MCF 10A (cell line): ENCODE measurements at regions not wholly inside any gene's neighbourhood (a gene's known extent, or its start where the extent isn't known, plus 50 kb on each side); places are given as distances from the start of the nearest gene placed in this dataset.

ENCODE experiments used
- BruUV-seq: library from RNA; stranded (reverse); fragments of 400-500 nt; replicated peaks from 2 replicates; lab custom pipeline; 2021; lab: Mats Ljungman, UMichigan
- CTCF ChIA-PET: fragments of 300-600 bp; sonication (Branson Sonifier 250); formaldehyde crosslinking; extraction: SDS; loops from one replicate; lab custom pipeline; 2021; ENCODE audit warnings: antibody characterized with exemption, inconsistent platforms; lab: Yijun Ruan, JAX
- POLR2A ChIA-PET: fragments of 300-600, 350-650 bp; sonication (Branson Sonifier 250); formaldehyde crosslinking; extraction: SDS; loops from one replicate; lab custom pipeline; 2020; ENCODE audit warnings: antibody characterized with exemption, inconsistent platforms; lab: Yijun Ruan, JAX
- DNase-seq: peaks from one replicate; pipeline ENCODE4 v3.0.0-alpha.2; 2018; ENCODE audit not compliant: unreplicated experiment
- H3K27ac Mint-ChIP-seq: one replicate; pipeline ENCODE4 v1.8.0; 2022; ENCODE audit warnings: mild to moderate bottlenecking, low read depth, mixed read lengths; ENCODE audit not compliant: unreplicated experiment
- H3K27me3 Mint-ChIP-seq: one replicate; pipeline ENCODE4 v1.8.0; 2022; ENCODE audit warnings: mixed read lengths; ENCODE audit not compliant: insufficient read depth, unreplicated experiment
- H3K36me3 Mint-ChIP-seq: one replicate; pipeline ENCODE4 v1.8.0; 2022; ENCODE audit warnings: mild to moderate bottlenecking, moderate library complexity, mixed read lengths; ENCODE audit not compliant: insufficient read depth, unreplicated experiment
- H3K4me1 Mint-ChIP-seq: one replicate; pipeline ENCODE4 v1.8.0; 2022; ENCODE audit warnings: mixed read lengths; ENCODE audit not compliant: insufficient read depth, unreplicated experiment
- H3K4me3 Mint-ChIP-seq: one replicate; pipeline ENCODE4 v1.8.0; 2022; ENCODE audit warnings: mild to moderate bottlenecking, moderate library complexity, mixed read lengths; ENCODE audit not compliant: unreplicated experiment
- H3K9me3 Mint-ChIP-seq: one replicate; pipeline ENCODE4 v1.8.0; 2022; ENCODE audit warnings: mixed read lengths; ENCODE audit not compliant: unreplicated experiment
- intact Hi-C: fragments of 100-400 bp; cut with micrococcal nuclease; formaldehyde crosslinking; loops from 2 replicates; pipeline ENCODE4 v1.14.1; 2022
- TF ChIP-seq, protein P1 (sequence below): fragments of 200-600 bp; IDR thresholded peaks from one replicate; pipeline ENCODE4 v1.8.0; 2022; ENCODE audit warnings: antibody characterized with exemption, mild to moderate bottlenecking; ENCODE audit not compliant: unreplicated experiment

DNA sequence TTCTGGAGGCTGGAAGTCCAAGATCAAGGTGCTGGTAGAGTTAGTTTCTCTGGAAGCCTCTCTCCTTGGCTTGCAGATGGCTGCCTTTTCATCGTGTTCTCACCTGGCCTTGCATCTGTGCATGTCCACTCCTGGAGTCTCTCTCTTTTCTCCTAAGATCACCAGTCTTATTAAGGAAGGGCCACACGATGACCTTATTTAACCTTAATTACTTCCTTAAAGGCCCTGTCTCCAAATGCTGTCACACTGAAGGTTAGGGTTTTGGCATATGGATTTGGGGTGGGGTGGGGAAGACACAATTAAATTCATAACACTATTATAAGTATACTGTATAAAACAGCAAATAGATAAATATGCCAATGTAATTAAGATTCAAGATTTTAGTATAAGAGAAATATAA, 402.4 kb upstream of the HS6ST1 start:
- ChIA-PET CTCF (no interaction called here), POLR2A (no interaction called here)
- no peak for DNase-seq
- intact Hi-C loops, result no loop called here
- Mint-ChIP-seq H3K4me3 (no peak overlapping the region), H3K4me1 (peaks cover 7% of the 10 kb centered on the region), H3K36me3 (no peaks in the 10 kb centered on the region), H3K27me3 (no peaks in the 10 kb centered on the region), H3K27ac (no peak overlapping the region), H3K9me3 (peaks cover 8% of the 10 kb centered on the region)
- BruUV-seq, result no TSS peak
- TF ChIP-seq, protein P1, sequence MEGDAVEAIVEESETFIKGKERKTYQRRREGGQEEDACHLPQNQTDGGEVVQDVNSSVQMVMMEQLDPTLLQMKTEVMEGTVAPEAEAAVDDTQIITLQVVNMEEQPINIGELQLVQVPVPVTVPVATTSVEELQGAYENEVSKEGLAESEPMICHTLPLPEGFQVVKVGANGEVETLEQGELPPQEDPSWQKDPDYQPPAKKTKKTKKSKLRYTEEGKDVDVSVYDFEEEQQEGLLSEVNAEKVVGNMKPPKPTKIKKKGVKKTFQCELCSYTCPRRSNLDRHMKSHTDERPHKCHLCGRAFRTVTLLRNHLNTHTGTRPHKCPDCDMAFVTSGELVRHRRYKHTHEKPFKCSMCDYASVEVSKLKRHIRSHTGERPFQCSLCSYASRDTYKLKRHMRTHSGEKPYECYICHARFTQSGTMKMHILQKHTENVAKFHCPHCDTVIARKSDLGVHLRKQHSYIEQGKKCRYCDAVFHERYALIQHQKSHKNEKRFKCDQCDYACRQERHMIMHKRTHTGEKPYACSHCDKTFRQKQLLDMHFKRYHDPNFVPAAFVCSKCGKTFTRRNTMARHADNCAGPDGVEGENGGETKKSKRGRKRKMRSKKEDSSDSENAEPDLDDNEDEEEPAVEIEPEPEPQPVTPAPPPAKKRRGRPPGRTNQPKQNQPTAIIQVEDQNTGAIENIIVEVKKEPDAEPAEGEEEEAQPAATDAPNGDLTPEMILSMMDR, result no peak

DNA sequence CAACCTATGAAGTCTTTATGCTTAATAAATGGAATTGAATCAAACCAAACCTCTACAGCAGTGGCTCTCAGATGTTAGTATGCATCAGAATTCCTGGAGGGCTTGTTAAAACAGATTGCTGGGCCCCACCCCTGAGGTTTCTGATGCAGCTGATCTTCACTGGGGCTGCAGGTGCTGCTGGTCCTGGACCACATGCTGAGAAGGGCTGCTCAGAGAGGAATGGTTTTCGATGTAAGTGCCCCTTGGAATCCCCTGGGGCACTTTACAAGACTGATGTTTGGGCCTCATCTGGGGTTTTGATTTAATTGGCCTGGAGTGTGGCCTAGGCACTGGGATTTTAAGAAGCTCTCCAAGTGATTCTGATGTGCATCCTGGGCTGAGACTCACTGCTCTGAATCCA, 403.8 kb upstream of the HS6ST1 start:
- intact Hi-C loops, result no loop called here
- ChIA-PET POLR2A (no interaction called here), CTCF (interaction anchor here (0.7 kb wide), 1 partner anchor 136 kb away, joined by 3 read pairs; no protein-coding TSS in a partner anchor)
- Mint-ChIP-seq H3K27ac (no peak overlapping the region), H3K4me1 (peaks cover 17% of the 10 kb centered on the region), H3K4me3 (no peak overlapping the region), H3K9me3 (peaks cover 8% of the 10 kb centered on the region), H3K36me3 (no peaks in the 10 kb centered on the region), H3K27me3 (no peaks in the 10 kb centered on the region)
- no TSS peak for BruUV-seq
- DNase-seq, result no peak
- TF ChIP-seq, protein P1, result no peak

DNA sequence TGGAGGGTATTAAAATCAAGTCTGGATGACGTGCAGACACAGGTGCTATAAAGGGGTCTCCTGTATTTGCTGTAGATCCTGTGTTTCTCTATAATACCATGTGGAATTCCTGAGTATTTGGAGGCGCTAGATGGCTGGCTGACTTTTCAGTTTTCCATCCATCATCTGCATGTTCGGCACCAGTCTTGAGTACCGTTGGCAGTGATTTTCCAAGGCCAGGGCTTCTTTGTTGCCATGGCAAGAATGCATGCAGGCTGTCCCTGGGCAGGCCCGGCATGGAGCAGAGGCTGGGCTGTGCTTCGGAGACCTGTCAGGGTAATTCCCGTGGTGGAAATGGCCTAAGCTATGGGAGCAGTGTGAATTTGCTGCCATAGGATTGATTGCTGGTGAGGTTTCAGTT, 405.9 kb upstream of the HS6ST1 start:
- BruUV-seq, result no TSS peak
- Mint-ChIP-seq H3K27me3 (no peaks in the 10 kb centered on the region), H3K4me3 (no peak overlapping the region), H3K27ac (no peak overlapping the region), H3K9me3 (peaks cover 19% of the 10 kb centered on the region), H3K4me1 (peaks cover 27% of the 10 kb centered on the region), H3K36me3 (no peaks in the 10 kb centered on the region)
- TF ChIP-seq, protein P1, result no peak
- ChIA-PET CTCF (interaction anchor here (0.7 to 1.1 kb wide), 3 partner anchors 8 to 419 kb away, joined by 3 to 5 read pairs (median 3); no protein-coding TSS in a partner anchor), POLR2A (interaction anchor here (1.5 kb wide), 1 partner anchor 419 kb away, joined by 3 read pairs; no protein-coding TSS in a partner anchor)
- DNase-seq, result no peak
- intact Hi-C loops, result no loop called here

DNA sequence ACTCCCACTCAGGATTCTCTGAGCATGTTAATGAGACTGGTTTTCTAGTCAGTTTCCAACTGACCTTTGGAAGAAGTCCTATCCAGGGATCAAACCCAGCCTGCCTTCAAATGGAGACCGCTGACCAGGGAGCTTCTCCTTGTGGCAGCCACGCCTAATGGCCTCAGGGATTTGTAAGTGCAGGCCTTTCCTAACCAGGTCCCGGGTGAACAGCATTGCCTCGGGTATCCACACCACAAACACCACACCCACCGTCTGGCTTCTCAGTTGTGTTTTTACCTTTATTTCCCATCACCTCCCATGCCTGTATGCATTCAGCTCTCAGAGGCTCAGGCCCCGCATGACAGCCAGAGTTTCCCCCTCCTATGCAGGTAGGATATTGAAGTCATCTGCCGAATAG, 406.3 kb upstream of the HS6ST1 start:
- peaks cover 15% of the 10 kb centered on the region for H3K9me3 Mint-ChIP-seq
- intact Hi-C loops, result no loop called here
- H3K4me1 Mint-ChIP-seq, result peaks cover 27% of the 10 kb centered on the region
- CTCF ChIA-PET, result interaction anchor here (0.6 to 1.1 kb wide), 4 partner anchors 9 to 419 kb away, joined by 3 to 5 read pairs (median 3); no protein-coding TSS in a partner anchor
- no peak for DNase-seq
- H3K4me3 Mint-ChIP-seq, result no peak overlapping the region
- no TSS peak for BruUV-seq
- H3K27ac Mint-ChIP-seq, result peak overlapping the region; percentile 73
- H3K36me3 Mint-ChIP-seq, result no peaks in the 10 kb centered on the region
- POLR2A ChIA-PET, result interaction anchor here (1.5 kb wide), 1 partner anchor 419 kb away, joined by 3 read pairs; no protein-coding TSS in a partner anchor
- no peaks in the 10 kb centered on the region for H3K27me3 Mint-ChIP-seq
- TF ChIP-seq, protein P1, result no peak
